OCI-LY7 (cell line): ENCODE measurements at regions not wholly inside any gene's neighbourhood (a gene's known extent, or its start where the extent isn't known, plus 50 kb on each side); places are given as distances from the start of the nearest gene placed in this dataset.
"Not testable (repeated sequence)": the region's sequence is repeated elsewhere in the genome, so short reads cannot be mapped to it uniquely, and the experiment has no call there.

Experiments
- EZH2phosphoT487 ChIP-seq: fragments of 200-600 bp; sonication (generic); IDR thresholded peaks from 2 replicates; pipeline ENCODE4 v1.6.1; 2018; ENCODE audit warnings: low read depth, borderline replicate concordance, mild to moderate bottlenecking, mixed run types, antibody characterized with exemption, low read length, moderate library complexity, mixed read lengths
- TF ChIP-seq, protein P1 (sequence below): fragments of 200-600 bp; sonication (generic); conservative IDR thresholded peaks from 2 replicates; pipeline ENCODE4 v1.5.1; 2014; ENCODE audit warnings: mild to moderate bottlenecking, antibody characterized with exemption, low read length, moderate library complexity, mixed read lengths

DNA sequence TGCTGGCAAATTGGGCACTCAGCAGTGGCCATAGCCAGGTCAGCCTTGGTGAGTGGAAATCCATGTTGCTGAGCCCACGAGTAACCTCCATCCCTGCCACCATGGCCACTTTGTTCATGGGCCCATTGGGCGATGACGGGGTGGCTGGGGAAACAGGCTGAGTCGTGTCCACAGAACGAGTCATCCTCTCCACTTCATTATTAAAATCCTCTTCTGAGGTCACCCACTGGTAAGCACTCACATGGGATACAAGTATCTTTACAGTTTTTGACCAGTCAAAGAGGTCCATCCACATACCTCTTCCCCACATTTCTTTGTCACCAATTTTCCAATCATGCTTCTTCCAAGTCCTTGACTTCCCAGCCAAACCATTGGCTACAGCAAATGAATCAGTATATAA, 742.4 kb upstream of the RGMB start:
- TF ChIP-seq, protein P1, sequence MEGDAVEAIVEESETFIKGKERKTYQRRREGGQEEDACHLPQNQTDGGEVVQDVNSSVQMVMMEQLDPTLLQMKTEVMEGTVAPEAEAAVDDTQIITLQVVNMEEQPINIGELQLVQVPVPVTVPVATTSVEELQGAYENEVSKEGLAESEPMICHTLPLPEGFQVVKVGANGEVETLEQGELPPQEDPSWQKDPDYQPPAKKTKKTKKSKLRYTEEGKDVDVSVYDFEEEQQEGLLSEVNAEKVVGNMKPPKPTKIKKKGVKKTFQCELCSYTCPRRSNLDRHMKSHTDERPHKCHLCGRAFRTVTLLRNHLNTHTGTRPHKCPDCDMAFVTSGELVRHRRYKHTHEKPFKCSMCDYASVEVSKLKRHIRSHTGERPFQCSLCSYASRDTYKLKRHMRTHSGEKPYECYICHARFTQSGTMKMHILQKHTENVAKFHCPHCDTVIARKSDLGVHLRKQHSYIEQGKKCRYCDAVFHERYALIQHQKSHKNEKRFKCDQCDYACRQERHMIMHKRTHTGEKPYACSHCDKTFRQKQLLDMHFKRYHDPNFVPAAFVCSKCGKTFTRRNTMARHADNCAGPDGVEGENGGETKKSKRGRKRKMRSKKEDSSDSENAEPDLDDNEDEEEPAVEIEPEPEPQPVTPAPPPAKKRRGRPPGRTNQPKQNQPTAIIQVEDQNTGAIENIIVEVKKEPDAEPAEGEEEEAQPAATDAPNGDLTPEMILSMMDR = not testable (repeated sequence)
- not testable (repeated sequence) for TF ChIP-seq EZH2phosphoT487
